ENCODE measurements at regions not wholly inside any gene's neighbourhood (a gene's known extent, or its start where the extent isn't known, plus 50 kb on each side); places are given as distances from the start of the nearest gene placed in this dataset.

DNA sequence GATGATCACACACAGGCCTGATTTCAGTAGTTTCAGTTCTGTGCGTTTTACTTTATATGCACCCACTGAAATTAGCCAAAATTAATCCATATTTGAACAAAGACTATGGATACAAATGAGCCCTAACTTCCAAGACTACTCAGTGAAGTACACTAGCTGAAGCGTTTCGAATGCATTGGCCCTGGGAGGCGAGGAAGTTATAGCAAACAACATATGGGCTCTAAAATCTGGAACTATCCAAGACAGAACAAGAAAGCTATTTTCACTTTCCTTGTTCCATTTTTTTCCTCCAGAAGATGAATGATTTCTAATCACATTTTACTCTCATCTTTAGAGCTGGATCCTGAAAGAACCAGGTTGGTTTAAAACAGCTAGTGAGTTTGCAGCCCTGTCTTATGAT lies 399.4 kb upstream of the HNRNPA3 start:
- DNase-seq (ENCODE audit: low read depth in 2 of 2) = no peak

DNA sequence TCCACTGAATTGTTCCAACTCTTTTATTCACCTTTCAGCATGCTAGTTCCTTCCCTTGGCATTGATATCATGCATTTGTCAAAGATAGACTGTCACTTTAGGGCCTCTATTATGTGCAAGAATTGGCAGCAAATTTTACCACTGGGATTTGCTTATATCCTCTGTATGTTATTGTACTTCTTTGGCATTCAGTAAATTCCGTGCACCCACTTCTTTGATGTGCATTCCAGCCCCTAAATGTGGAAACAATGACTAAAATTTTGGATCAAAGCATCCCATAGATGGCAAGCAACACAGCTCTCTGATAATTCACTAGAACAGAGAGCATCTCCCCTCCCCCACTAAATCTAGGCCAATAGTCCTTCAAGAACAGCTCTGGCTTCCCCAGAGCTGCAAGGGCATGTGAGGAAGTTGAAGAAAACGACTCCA lies 399.0 kb upstream of the HNRNPA3 start:
- DNase-seq (ENCODE audit: low read depth in 2 of 2) = no peak

DNA sequence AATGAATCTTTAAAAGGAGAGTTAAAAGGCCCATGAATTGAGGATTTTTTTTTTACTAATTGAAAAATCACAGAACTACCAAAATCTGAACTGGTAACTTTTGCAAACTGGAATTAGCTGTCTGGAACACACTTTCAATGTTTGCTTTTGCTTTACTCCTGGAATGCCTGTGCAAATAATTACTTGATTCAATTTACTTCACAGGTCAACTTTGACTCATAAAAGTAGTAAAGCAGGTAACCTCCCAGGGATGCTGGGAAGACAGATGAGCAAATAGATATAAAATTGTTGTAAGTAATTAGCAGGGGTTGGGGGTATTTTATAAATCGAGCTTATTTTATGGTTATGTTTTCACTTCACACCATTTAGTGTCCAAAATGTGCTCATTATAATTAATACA lies 398.3 kb upstream of the HNRNPA3 start:
- DNase-seq (ENCODE audit: low read depth in 2 of 2) = no peak

DNA sequence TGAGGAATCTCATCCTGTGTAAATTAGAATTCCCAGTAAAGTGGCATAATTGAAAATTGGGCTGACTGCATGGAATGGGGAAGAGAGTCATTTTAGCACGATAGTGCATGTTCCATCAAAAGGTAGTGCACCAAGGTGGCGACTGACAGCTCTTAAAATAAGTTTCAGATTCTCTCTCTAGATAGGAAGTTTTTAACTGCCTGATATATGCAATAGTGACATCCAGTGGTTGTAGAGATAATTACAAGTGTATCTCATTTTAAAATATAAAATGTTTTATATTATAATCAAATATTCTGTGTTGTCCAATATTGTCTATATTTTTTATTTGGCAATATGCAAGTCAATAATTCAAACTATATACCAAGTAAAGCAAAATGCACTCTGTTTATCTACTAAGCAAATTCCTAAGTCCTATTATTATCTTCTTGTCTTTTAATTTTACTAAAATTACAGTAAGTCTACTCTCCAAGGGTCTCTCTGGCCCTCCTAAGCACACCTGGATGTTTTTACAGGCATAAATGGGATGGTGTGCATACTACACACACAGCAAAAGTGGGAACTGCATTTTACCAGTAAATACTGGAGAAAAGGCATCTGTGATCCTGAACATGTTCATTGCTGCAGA lies 397.7 kb upstream of the HNRNPA3 start:
- DNase-seq (ENCODE audit: low read depth in 2 of 2) = no peak

DNA sequence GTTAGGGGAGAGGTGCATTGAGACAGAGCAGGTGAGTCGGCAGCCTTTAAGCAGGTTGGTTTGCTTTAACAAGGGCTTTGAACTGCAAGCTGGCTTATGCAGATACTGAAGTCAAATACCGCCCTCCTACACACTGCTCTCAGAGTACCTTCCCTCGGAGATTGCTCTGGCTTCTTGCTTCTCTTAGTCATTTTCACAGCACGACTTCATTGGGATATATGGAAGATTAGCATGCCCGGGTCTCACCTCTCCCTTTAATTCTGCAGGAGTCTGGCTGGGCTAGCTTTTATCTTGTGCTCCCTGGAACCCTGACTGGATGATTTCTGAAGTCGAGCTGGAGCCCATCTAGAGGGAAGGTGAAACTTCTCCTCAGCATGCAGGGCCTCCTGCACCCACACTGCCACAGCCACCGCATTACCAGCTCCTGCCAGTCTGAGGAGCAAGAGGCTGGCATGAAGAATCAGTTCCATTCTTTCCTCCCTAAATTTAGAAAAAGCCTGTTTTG lies 395.5 kb upstream of the HNRNPA3 start:
- no peak for DNase-seq (ENCODE audit: low read depth in 2 of 2)

DNA sequence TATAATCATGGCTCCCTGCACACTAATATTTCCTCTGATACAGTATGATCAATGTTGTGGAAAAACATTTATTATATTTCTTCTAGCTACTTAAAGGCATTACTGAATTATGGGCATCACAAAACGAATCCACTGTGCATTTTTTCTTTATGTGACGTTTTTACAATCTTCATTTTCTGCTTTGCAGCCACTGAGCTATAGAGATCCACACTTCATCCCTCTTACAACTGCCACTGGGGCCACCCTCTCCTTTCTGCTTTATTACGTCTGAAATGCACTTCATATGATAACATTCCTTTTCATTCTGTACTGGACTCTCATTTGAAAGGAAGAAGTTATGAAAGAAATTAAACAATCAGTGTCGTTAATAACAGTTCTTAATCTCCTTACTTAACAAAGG lies 394.5 kb upstream of the HNRNPA3 start:
- DNase-seq (ENCODE audit: low read depth in 2 of 2) = no peak

DNA sequence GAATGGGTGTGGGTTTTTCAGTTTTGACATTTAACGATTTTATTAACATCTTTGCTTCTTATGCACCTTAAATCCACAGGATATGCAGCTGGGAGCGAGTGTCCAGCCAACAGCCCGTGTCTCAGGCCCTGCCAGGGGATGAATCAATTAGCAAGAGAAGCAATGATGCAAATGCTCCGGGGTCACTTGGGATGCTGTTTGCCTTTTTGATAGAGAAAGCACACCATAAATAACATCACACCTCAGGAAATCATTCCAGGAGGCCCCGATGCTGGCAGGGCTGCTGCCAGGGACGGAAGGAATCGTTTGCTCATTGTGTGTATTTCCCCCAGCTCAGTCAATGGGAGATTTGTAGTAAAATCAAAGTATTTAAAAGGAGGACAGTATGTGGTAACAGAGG lies 394.0 kb upstream of the HNRNPA3 start:
- no peak for DNase-seq (ENCODE audit: low read depth in 2 of 2)

DNA sequence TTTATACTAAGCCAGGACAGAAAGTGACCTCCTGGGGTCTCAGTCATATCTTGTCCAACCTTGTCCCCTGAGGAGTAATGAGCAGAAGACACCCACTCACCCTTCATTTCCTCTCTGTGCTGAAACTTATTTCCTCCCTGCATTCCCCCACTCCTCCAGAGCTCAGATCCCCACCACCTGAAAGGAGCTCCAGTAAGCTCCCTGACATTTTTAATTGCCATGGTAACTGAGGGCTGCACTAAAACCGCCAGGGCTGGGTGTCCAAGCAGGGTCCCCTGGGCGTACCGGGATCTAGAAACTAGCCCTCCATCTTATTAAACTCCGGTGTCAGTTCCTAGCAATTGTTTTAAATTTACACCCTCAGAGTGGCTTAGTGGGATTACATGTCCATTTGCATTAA lies 393.3 kb upstream of the HNRNPA3 start:
- no peak for DNase-seq (ENCODE audit: low read depth in 2 of 2)

DNA sequence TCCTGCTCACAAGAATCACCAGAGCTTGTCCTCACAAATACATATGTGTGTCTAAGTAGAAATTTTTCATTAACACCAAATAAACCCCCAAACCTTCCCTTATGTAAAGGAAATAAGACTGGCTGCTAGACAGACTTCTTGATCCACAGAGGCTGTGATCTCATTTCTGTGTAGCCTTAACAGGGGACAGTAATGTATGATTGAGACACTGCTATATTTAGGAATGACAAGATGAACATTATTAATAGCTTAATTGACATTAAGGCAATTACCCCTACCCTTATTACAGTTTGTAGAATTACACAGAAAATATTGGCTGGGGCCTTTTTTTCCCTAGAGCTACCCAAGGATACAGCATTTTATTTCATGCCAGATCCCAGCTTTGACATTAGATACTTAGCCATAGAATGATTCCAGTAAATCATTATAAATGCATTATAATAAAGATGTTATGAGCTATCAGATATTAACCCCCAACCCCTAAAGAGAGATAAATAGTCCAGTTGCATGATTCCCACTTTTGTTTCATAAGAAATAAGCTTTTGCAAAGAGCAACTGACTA lies 392.1 kb upstream of the HNRNPA3 start:
- no peak for DNase-seq (ENCODE audit: low read depth in 2 of 2)

DNA sequence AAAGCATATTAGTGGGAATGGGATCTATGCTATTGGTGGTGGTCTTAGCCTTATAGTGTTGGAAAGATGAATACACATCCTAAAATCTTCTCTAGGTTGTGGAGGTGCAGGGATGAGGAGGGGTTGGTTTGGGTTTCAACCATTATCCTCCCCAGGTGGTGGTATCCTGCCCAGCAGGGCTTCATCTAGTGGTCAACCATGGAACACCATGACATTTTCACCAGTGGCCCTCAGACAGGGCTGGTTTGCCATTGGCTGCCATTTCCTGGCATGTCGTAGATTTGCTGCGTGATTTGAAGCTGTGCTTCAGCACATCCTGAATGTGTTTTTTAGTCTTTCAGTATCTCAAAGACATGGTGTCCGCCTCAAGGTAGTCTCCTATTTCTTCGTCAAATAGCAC lies 391.2 kb upstream of the HNRNPA3 start:
- no peak for DNase-seq (ENCODE audit: low read depth in 2 of 2)

DNA sequence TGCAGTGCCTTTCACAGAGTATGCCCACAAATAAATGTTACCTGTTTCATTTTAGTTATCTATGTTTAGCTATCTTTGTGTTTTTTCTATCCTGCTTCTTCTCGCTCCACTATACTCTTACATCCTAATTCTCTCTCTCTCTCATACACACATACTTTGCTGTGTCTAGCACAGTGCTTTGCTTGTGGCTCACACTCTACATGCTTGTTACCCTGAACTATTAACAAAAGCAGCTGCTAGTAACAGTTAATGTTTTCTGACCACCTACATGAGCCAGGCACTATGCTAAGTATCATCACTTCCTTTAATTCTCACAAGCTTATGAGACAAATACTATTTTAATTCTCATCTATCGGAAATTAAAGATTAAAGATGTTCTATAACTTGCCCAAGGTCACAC lies 390.5 kb upstream of the HNRNPA3 start:
- no peak for DNase-seq (ENCODE audit: low read depth in 2 of 2)

DNA sequence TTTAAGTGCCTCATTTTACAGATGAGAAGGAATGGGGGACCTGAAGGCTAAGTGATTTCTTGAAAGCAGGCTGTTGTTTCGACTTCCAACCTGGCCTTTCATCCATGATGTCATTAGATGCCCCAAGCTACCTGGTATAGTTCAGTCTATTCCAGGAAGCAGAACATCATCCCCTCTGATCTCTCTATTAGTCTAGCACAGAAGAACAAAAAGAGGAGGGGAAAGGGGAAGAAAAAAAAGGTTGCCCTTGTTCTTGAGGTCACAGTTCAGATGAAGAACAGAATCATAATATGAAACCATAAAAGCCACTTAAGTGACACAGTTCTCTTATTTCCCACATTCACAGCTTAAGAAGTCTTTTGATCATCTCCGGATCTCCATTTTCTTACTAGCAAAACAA lies 386.2 kb upstream of the HNRNPA3 start:
- no peak for DNase-seq (ENCODE audit: low read depth in 2 of 2)

DNA sequence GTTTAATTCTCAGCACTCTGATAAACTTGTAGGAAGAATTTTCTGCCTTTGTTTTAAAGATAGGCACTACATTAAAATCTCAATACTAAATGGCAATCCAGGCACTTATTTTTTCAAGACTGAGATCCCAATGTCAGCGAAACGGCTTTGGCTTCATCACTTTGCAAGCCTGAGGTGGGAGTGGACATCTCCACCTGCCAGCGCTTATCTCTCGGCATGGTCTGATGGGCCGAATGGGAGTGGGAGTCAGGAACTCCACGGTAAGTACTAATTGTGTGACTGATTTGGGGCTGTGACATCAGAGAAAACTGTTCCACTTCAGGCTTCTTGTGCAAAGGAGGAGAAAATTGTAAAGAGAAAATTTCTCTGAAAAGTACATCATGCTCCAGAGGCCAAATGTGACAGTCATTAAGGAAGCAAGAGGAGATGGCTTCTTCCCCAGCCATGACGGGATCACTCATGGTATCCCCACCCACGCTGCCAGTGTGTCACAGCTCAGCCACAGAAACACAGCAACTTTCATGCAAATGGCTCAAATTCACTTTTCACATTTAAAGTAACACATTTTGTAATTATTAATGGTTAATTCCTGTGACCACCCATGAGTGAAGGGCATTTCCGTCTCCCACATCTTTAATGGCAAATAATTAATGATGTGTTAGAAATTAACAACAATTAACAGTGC lies 385.5 kb upstream of the HNRNPA3 start:
- no peak for DNase-seq (ENCODE audit: low read depth in 2 of 2)

DNA sequence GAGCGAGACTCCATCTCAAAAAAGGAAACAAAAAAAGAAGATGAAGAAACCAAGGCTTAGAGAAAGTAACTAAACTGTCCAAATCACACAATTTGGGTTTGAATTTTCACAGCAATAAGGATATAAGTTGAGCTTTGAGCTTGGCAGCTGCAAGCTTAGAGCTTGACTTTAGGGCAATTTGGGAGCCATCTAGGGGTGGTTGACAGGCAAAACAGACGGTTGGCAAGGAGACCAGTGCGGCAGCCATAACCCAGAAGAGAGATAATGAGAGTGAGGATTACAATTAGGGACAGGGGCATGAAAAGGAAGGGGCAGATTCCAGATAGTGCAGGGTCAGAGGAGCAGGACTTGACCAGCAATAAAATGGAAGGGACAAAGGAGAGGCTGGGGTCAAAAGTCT lies 382.2 kb upstream of the HNRNPA3 start:
- no peak for DNase-seq (ENCODE audit: low read depth in 2 of 2)

DNA sequence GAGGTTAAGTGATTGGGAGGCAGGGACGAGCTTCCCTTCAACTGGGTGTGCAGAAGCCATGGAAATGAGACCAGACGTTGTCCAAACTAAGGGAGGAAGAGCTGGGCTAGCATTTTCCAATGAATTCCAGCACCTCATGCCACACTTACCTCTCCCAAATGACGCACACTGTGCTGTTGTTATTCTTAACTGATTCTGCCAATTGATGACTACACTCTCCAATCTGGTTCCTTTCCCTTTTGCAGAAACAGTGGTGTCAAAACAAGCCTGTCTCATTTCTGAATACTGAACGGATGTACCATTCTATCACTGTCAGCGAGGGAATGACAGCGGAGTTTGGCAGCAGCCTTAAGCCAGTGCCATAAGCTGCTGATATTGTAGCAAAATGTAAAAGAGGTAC lies 380.5 kb upstream of the HNRNPA3 start:
- no peak for DNase-seq (ENCODE audit: low read depth in 2 of 2)

DNA sequence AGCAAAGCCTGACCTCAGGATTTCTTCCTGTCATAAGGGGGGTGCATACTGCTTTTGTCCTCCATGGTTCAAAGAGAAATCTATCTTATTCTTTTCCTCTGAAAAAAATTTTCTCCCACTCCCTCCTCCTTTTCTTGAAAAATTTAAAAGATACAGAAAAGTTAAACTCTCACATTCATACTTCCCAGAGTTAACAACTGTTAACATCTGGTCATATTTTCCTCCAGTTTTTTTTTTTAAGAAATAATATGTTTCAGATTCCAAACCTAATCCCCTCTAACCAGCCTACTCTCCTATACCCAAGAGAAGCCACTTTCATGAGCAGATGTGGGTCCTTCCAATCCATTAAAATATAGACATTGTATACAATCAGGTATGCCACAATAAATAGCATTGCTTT lies 378.9 kb upstream of the HNRNPA3 start:
- DNase-seq (ENCODE audit: low read depth in 2 of 2) = no peak

DNA sequence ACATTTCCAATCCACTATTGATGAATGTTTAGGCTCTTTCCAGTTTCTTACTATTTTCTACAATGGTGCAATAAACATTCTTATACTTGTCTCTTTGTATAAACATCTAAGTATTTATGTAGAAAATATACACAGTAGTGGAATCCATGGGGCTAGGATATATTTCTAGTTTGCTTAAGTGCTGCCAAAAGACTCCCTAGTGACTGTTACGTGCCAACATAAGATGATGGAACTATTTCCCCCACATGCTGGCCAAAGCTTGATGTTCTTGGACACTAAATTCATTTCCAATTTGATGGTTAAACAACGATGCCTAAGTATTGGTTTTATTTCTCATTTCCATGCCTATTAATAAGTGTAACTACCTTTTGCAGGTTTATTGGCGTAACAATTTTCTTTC lies 378.4 kb upstream of the HNRNPA3 start:
- no peak for DNase-seq (ENCODE audit: low read depth in 2 of 2)

DNA sequence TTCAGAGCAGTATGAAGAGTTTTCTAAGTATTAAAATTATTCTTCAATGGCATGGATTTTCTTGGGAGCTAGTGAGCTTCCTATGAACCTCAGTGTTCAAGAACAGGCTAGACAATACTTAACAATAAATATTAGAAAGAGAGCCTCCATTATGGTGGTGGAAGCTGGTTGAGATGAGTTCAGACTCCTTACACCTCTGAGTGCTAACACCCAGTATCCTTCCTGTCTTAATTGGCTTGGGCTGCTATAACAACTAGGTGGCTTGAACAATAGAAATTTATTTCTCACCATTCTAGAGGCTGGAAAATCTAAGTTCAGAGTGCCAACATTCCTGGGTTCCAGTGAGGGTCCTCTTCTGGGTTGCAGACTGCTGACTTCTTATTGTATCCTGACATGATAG lies 369.4 kb upstream of the HNRNPA3 start:
- DNase-seq (ENCODE audit: low read depth in 2 of 2) = no peak

DNA sequence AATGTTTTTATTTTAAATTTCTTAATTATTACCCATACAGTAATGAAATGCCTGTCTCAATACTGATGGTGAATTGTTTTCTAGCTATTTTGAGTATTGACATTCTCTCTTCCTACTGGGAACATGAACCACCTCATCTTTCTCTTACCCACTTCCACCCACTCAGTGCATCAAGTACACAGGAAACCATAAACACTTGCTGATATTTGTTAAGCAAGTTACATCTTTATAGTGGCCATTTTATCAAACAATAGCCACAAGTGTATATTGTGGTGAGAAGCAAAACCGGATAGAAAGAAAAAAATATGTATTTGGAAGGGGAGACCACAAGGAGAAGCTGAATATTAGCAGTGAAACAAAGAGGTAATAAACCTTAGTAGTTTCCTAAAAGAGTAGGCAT lies 368.1 kb upstream of the HNRNPA3 start:
- no peak for DNase-seq (ENCODE audit: low read depth in 2 of 2)

DNA sequence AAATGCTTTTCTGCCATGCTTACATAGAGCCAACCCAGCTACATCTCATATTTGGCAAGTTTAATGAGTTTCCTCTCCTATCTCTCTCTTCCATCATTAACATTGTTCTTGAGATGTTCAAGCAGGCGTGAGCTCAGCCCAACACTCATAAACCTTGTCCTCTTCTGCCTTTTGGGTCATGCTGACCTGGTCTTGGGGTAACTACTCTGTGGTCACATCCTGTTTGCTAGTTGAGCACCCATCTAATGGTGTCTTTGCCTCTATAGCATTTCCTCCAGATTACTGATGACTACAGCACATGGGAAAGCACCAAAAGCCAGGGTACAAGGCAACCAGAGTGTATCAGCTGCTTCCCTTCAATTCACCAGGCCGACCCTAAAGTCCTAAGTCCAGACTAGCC lies 366.9 kb upstream of the HNRNPA3 start:
- no peak for DNase-seq (ENCODE audit: low read depth in 2 of 2)

DNA sequence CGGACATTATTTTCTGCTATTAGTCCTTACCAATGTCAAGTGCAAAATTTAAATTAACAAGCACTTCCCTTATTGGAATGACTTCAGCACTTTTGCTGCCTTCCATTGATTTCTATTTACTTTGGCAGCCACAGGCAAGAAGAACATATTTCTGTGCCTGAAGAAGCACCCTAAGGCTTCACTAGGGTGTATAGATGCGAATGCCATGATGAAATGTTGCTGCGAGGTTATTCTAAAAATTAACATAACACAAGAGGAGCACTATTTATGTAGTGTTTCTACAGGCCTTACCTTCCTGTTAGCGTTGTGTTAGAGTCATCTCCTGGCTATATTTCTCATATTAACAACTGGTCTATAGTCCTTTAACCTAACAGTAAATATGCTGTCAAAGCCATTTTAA lies 365.0 kb upstream of the HNRNPA3 start:
- DNase-seq (ENCODE audit: low read depth in 2 of 2) = no peak

DNA sequence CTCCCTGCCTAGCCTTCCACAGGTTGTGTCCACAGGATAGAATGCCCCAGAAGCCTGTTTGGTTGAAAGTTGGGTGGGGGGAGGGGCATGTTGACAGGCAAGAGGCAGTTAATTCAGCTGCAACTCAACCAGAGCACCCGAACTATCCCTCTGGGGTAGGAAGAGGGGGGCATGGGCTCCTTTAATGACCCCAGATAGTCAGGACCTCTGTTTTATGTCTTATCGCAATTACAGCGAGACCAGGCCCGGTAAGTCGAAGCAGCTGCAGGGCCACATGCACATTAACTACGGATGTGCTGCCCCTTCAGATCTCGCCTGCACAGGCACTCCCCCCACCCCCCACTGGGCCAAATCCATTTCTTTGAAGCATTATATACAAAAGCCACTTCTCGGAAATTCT lies 363.8 kb upstream of the HNRNPA3 start:
- no peak for DNase-seq (ENCODE audit: low read depth in 2 of 2)

DNA sequence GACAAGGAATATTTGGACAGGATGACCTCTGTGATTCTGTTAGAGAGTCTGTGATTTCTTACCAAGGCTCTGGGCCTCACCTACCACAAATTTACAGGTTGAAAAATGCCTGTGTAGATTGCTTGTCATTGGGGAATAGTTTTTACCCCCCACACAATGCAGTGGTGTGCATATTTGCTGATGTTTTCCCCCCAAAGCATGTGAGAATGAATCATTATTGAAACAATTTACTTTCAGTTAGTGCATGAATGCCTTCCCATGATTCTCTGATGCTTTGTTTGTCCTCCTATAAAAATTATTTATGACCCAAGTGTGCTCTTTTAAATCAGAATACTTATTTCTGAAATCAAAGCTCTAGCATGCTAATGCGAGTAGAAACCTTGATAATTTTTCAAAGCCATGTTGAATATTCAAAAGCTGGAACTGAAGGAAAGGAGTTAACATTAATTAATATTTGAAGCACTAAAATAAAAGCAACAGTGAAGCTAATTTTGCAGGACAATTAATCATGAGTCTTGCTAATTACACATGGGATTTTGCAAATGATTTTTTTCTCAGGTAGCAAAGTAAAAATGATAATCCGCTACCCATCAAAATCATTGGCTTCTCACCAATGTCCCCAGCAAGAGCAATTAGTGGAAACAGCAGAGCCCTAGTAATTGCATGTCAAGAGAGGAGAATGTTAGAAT lies 361.2 kb upstream of the HNRNPA3 start:
- DNase-seq (ENCODE audit: low read depth in 2 of 2) = no peak
